GM18858 (cell line): ENCODE measurements at regions not wholly inside any gene's neighbourhood (a gene's known extent, or its start where the extent isn't known, plus 50 kb on each side); places are given as distances from the start of the nearest gene placed in this dataset.

Experiments
- ATAC-seq: cut with Tn5 transposase; IDR thresholded peaks from one replicate; pipeline ENCODE4 v1.9.1; 2021; ENCODE audit not compliant: unreplicated experiment

- ATAC-seq = no peak
Observed at GRCh38 chr13:24043590-24044350, 116.8 kb upstream of the SPATA13 start.

GRCh38 chr13:24045597-24045996, 114.9 kb upstream of the SPATA13 start:
- ATAC-seq = no peak

- ATAC-seq = no peak
Observed at GRCh38 chr13:24050292-24050711, 110.2 kb upstream of the SPATA13 start.

- no peak for ATAC-seq
Observed at GRCh38 chr13:24050796-24051715, 109.5 kb upstream of the SPATA13 start.

GRCh38 chr13:24052547-24053518, 107.7 kb upstream of the SPATA13 start:
- no peak for ATAC-seq

- ATAC-seq = peak; percentile 79
Observed at GRCh38 chr13:24053519-24054251, 106.8 kb upstream of the SPATA13 start.

GRCh38 chr13:24056616-24057137, 103.8 kb upstream of the SPATA13 start:
- no peak for ATAC-seq

- ATAC-seq = no peak
Observed at GRCh38 chr13:24060993-24061392, 99.5 kb upstream of the SPATA13 start.

GRCh38 chr13:24063281-24063877, 97.1 kb upstream of the SPATA13 start:
- ATAC-seq = no peak

- ATAC-seq = no peak
Observed at GRCh38 chr13:24064371-24064770, 96.1 kb upstream of the SPATA13 start.

GRCh38 chr13:24065176-24065575, 95.3 kb upstream of the SPATA13 start:
- ATAC-seq = no peak

- ATAC-seq = no peak
Observed at GRCh38 chr13:24066405-24067295, 93.9 kb upstream of the SPATA13 start.

GRCh38 chr13:24068472-24068871, 92.0 kb upstream of the SPATA13 start:
- ATAC-seq = no peak

- no peak for ATAC-seq
Observed at GRCh38 chr13:24071016-24071415, 89.5 kb upstream of the SPATA13 start.

- no peak for ATAC-seq
Observed at GRCh38 chr13:24071423-24072075, 89.0 kb upstream of the SPATA13 start.

- no peak for ATAC-seq
Observed at GRCh38 chr13:24073657-24074056, 86.9 kb upstream of the SPATA13 start.

GRCh38 chr13:24074678-24075077, 85.8 kb upstream of the SPATA13 start:
- no peak for ATAC-seq
